ENCODE measurements at regions not wholly inside any gene's neighbourhood (a gene's known extent, or its start where the extent isn't known, plus 50 kb on each side); places are given as distances from the start of the nearest gene placed in this dataset.

DNA sequence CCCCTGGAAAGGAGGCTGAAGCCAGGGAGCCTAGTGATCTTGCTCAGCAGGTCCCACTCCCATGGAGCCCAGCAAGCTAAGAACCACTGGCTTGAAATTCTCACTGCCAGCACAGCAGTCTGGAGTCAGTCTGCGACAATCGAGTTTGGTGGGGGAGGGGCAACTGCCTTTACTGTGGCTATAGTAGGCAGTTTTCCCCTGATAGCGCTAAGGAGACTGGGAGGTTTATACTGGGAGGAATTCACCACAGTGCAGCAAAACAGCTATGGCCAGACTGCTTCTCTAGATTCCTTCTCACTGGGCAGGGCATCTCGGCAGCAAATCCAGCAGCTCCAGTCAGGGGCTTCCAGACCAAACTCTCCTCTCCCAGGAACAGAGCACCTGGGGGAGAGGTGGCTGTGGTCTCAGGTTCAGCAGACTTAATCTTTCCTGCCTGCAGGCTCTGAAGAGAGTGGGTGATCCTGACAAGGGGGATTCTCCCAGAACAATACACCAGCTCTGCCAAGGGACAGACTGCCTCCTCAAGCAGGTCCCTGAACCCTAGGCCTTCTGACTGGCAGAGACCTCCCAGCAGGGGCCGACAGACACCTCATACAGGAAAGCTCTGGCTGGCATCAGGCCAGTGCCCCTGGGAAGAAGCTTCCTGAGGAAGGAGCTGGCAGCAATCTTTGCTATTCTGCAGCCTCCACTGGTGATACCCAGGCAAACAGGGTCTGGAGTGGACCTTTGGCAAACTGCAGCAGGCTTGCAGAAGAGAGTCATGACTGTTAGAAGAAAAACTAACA is 548.5 kb upstream of the NEGR1 start:
- no peak for DNase-seq (ENCODE audit: low read depth)

DNA sequence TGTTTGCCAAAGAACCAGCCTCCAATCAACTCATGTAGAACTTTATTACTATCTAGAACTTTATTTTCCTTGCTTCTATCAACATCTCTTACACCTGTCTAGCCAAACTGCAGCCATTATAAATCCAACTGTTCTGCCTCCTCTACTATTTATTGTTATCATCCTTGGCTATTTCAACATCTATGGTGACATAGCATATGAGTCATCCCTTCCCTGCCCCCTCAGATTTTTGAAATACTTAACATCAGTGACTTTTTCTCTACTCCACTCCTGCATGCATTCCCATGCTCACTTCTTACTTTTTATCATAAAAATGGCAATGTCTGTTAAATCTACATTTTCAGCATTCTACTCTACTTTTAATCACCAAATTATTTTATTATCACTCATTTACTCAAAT is 544.9 kb upstream of the NEGR1 start:
- peak; percentile 50 for DNase-seq (ENCODE audit: low read depth)

DNA sequence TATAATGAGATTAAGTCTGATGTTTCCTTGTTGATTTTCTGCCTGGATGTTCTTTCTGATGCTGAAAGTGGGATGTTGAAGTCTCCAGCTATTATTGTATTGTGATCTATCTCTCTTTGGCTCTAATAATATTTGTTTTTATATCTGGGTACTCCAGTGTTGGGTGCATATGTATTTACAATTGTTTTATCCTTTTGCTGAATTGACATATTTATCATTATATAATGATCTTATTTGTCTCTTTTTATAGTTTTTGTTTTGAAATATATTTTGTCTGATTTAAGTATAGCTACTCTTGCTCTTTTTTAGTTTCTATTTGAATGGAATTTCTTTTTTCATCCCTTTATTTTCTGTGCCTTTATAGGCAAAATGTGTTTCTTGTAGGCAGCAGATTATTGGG is 522.2 kb upstream of the NEGR1 start:
- no peak for DNase-seq (ENCODE audit: low read depth)

DNA sequence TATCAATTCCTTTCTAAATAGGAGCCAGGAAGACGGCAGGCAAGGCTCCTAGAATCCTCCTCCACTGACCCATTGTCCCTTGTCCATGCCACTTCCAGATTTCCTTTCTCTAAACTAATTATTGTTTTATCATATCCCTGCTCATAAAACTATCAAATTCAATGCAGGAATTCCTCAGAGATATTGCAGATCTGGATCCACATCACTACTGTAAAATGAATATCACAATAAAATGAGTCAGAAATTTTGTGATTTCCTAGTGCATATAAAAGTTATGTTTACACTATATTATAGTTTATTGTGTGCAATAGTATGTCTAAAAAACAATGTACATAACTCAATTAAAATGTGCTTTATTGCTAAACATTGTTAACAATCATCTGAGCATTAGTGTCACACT is 498.7 kb upstream of the NEGR1 start:
- no peak for DNase-seq (ENCODE audit: low read depth)

DNA sequence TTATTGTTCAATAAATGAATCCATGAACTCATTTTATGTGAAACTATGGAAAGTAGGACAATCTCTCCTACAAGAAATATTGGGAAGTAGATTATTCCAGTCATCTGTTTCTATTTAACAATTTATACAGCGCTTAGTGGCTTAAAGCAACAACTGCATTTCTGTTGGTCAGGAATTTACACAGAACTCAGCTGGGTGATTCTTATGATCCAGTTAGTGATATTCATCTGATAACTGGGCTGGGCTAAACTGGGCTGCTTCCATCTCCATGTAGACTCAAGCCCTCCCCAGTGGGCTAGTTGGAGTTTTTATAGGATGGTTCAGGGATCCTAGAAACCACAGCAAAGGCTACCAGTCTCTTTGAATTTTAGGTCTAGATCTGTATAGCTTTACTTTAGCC is 497.9 kb upstream of the NEGR1 start:
- DNase-seq (ENCODE audit: low read depth): no peak

DNA sequence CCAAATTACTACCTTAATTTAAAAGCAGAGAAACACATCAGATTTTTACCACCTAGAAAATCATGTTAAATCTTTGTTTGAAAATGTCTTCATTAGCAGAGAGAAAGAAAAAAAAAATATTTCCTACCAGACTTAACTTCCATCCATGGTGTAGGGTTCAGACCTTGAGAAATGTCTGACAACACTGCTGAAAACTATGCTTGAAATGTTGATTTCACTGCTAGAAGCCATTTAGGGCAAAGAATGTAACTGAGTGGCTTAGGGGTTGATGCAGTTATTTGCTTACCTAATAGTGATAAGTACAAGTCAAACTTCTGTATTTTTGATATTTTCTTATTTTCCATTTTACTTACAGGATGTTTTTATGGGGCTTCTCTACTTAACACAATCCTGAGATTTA is 495.6 kb upstream of the NEGR1 start:
- no peak for DNase-seq (ENCODE audit: low read depth)

DNA sequence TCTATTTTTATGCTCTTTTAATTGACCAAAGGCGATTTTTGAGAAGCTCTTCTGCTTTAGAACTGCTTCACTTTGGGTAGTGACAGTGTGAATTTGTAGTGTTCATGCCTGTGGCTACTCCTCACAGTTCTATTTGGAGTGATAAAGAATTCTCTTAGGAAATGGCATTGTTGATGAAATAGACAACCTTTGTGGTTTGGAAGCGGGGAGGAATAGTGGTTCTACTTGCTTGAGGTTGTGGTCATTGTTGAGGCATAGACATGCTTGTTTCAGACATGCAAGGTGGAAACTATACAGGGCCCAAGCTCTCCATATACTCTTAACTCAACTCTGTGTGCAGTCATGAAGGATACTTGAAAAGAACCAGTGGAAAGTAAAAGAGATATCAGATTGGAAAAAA is 481.1 kb upstream of the NEGR1 start:
- no peak for DNase-seq (ENCODE audit: low read depth)

DNA sequence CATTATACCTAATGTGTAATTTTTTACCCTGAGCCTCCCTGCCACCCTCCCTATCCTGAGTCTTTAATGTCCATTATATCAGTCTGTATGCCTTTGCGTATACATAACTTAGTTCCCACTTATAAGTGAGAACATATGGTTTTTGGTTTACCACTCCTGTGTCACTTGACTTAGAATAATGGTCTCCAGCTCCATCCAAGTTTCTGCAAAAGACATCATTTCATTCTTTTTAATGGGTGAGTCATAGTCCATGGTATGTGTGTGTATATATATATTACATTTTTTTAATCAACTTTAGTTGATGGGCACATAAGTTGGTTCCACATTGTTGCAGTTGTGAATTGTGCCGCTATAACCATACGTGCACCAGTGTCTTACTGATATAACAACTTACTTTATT is 477.1 kb upstream of the NEGR1 start:
- no peak for DNase-seq (ENCODE audit: low read depth)

DNA sequence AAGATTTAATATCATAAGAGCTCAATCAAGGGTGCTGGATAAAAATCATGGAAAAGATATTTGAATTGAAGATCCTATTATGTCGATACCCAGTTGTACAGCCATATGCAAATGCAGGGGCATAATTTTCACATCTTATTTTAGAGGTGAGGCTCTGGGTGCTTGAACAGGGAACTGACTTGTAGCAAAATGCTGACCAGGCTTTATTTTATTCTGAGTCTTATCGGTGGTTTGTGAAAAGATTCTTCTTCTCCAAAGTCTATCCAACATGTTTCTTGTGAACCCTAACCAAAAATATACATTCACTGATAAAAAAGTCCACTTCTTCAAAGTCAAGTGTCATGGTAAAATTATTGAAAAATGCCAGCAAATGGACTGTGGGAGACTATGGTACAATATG is 475.5 kb upstream of the NEGR1 start:
- DNase-seq (ENCODE audit: low read depth): no peak

DNA sequence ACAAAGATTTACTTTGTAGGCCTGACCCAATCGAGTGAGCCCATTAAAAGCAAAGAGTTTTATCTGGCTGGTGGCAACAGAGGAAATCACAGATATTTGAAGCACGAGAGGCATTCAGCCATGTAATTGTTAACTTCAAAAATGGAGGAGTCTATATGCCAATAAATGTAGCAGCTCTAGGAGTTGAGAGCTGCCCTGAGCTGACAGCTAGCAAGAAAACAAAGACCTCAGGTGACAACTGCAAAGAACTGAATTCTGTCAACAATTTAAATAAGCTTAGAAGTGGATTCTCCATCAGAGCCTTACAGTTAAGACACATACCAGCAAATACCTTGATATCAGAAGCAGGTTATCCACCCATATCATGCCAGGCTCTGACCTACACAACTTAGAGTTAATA is 463.1 kb upstream of the NEGR1 start:
- no peak for DNase-seq (ENCODE audit: low read depth)

DNA sequence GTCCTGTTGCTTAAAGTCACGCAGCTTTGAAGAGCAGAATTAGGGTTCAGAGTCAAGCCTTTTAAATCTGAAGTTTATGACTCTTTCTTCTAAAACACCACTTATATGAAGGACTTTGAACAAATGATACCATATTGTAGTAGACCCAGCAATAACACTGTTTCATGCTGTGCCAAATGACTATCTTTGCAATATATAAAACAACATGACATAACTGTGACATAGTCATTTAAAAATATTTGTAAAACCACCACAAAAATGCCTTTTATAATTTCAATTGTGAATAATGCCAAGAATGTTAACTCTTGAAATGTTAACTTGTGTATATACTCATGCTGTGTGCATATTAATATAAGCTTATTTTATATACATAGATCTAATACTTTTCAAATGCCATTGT is 452.1 kb upstream of the NEGR1 start:
- no peak for DNase-seq (ENCODE audit: low read depth)

DNA sequence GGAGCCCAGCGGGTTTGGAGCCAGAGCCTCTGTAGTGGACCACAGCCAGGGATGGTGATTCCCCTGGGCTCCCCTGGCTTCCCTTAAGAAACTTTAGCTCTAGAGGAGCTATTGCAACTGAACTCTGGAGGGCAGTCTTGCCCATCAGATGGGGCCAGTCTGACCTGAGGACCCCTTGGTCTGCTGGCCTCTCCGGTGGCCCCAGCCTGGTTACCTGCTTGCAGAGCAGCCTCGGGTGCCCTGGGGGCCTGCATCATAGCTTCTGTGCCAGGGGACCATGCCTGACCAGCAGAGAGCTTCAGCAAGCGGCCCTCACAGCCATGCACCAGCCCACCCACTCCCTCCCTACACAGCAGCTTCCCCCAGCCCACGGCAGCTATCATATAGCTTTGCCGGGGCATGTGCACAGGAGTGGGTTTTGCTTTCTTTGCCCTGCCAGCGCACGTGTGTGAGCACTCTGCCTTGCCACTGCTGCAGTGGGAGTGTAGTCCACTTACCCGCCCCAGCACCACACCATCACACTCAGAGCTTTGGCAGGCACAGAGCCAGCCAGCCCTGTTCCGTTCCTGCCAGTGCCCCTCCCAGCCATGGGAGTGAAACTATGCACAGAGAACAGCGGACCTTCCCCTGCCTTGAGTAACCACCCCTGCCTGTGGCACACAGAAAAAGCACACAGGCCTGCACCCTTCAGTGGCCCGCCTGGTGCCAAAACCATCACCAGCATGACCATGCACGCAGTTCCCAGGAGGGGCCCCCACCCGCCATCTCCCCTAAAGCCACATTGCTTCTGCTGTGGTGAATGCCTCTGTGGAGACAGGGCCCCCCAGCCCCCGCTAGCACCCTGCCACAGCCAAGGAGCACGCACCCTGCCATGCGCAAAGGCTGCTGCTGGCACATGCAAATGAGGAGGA is 442.9 kb upstream of the NEGR1 start:
- DNase-seq (ENCODE audit: low read depth): peak; percentile 2

DNA sequence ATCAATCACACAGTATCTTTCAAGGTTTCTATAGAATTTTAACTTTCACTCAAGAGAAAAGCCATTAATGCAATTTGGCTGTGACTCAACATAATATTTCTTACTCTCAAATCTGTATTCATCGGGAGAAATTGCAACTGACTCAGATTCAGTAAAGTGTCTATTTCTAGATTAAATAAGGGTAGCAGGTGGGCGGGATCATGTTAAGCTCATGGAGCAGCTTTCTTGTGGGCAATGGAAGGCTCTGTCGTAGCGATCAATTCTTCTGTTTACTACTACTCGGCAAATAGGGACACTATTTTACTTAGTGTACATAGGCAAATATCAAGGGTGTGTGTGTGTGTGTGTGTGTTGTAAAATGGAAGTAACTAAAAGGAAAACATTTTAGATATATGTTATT is 423.6 kb upstream of the NEGR1 start:
- DNase-seq (ENCODE audit: low read depth): no peak

DNA sequence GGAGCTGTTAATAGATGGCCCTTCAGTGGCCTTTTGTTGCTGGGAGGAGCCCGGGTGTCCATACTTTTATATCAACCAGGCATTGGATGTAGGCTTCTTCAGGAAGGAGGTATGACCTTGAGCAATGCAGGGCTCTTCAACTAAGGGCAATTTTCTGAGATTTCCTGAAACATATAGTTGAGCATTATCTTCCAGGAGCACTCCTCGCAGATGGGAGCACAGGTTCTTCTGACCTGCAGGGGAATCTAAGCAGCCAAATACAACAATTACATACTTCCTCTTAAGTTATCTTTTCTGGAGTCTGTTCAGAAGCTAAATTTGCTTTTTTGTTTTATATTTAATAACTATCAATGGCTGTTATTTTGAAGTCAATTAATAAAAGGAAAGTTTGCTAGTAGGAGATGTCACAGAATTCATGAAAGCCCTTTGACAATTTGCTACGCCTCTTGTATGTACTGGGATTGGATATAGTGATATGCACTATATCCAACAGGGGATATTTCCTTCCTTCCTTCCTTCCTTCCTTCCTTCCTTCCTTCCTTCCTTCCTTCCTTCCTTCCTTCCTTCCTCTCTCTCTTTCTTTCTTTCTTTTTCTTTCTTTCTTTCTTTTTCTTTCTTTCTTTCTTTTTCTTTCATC is 422.6 kb upstream of the NEGR1 start:
- DNase-seq (ENCODE audit: low read depth): no peak

DNA sequence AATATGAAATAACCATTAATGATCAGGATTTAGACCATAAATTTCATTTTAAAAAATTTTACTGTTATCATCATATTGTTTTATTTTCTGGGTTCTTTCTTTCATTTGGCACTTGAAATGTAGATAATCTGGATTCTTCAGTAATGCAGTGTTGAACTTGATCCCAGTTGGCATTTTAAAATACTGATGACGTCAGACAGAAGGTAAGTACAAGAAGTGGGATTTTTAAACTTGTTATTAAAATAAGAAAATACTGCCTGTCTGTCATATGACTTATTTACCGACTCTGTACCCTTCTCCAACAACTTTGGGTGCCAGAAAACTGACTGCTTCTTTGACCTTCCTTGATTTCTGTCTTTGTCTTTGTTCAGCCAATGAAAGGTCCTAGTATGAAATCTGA is 415.1 kb upstream of the NEGR1 start:
- DNase-seq (ENCODE audit: low read depth): no peak

DNA sequence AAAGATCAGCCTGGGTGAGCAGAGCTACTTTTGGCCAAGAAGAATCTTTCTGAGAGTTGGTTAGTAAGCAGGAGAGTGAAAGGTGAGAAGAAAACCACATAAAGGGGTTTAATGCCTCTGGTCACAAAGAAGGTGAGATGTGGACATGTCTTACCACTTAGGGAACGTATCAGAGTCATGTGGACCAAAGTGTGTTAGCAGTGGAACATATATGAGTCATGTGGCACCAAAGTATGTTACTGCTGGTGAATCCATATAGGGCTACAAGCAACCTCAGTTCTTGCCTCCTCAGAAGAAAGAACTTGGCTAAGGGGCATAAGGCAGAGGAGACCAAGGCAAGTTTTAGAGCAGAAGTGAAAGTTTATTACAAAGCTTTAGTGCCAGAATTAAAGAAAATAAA is 411.6 kb upstream of the NEGR1 start:
- DNase-seq (ENCODE audit: low read depth): no peak

DNA sequence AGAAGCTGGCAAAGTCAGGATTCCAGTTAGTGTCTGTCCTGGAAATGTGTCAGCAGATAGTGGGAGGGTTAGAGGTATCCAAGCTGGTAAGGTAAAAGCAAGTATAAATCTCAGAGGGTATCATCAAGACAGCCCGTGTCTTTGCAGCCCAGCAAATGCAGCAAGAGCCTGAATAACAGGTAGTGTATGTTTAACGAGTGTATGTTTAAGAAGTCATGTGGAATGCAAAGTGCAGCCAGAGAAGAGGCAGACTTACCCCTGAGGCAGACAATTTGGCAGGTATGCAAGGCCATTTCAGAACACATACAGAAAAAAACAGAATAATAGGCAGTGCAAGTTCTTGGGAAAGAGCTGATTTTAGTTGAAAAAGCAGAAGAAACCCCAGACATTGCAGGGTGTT is 411.0 kb upstream of the NEGR1 start:
- DNase-seq (ENCODE audit: low read depth): no peak

DNA sequence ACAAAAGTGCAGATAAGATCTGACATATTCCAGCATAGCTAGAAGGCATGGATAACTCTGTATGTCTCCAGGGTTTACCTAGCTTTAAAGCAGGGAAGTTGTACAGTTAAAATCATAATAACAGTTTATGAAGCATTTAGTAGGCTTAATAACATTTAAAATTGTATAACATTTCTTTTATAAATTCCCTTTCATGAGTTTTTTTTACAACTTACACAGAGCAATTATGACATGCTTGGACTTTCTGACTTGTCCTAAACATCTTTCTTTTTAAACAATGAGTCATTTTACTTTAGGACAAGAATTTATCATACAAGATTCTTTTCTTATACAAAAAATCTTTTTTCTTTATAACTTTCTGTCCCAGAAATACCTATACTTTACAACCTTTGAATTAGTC is 408.5 kb upstream of the NEGR1 start:
- DNase-seq (ENCODE audit: low read depth): peak; percentile 3

DNA sequence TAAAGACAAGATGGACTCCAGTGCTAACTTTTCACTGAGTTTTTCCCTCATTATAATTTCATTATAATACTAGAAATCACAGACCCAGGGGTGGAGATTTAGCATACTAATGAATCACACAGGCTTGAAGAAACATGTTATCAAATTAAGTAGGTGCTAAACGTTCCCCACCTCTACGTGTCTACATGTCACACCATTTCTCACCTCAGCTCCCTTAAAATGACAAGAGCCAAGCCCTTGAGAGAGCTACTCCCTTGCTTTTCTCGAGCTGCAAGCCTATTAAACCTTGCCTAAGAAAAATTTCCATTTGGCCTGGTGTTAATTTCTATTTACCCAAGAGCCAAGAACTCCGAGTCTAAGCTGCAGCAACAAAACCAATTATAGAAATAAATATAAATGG is 396.3 kb upstream of the NEGR1 start:
- DNase-seq (ENCODE audit: low read depth): no peak

DNA sequence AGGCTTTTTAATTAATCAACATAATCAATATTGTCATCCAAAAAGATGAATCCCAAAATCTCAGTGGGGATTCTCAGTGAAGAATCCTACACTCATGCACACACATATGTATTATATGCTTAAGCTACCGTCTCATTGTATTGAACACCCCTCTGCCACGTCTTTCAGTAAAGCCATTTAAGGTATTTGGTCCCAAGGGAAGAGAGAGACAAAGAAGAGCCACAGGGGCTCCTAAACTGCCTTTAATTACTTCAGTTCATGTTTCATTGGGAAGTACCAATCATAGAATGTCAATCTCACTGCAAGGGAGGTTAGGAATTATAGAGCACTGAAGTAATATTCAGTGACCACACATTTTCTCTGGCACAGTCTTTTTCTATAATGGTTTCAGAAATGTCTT is 388.6 kb upstream of the NEGR1 start:
- no peak for DNase-seq (ENCODE audit: low read depth)

DNA sequence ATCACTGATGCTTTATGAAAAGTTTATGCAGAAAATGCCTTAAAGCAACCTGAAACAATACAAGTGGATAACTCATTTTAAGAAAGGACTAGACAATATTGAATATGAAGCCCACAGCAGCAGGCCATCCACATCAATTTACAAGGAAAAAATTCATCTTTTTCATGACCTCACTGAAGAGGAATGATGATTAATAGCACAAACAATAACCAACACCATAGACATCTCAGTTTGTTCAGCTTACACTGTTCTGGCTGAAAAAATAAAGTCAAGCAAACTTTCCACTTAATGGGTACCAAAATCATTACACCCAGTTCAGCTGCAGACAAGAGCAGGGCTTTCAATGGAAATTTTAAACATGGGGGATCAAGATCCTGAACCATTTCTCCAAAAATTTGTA is 380.6 kb upstream of the NEGR1 start:
- DNase-seq (ENCODE audit: low read depth): peak; percentile 17

DNA sequence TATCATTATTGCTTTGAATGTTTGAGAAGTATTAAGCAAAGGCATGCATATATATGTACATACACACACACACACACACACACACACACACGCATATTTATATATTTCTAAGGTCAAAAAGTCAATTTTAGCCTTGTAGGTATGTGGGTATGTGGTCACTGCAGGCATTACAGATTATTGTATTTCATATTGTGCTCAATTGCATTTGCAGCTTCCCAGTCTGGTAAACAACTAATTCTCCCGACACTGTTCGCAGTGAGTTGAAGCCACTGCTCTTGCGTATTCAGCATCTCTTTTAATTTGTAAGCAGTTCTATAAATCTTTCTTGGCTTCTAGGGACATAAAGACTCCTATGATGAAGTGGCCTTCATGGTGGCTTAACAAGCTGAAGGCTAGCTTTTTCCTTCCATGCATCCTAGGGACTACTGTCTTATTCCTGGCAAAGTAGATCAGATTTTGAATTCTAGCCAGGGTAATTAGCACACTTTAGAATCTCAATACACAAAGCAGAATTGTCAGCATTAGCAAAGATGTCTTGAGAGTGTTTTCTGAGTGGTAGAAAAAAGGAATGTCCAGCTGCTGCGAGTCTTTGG is 368.6 kb upstream of the NEGR1 start:
- DNase-seq (ENCODE audit: low read depth): no peak

DNA sequence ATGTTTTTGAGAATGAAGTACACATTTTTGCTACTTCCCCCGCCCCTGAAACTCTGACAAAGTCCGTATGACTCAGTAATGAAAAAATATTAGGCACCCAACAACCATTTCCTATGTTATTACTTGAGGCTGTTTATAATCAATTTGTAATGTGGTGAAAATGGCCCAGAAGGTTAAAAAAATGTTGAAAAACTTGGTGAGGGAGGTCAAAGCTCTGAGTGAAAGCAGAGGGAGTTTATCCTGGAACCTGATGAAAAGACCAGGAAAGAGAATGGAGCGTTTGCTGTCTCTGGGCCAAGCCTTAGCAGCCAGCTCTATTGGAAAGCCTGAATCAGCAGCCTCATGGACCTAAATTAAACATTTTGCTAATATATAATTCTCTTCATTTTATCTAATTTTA is 367.7 kb upstream of the NEGR1 start:
- peak; percentile 8 for DNase-seq (ENCODE audit: low read depth)
